Suprapubic skin (tissue), 4 donors: ENCODE measurements at regions not wholly inside any gene's neighbourhood (a gene's known extent, or its start where the extent isn't known, plus 50 kb on each side); places are given as distances from the start of the nearest gene placed in this dataset.

Experiments used
- CTCF ChIP-seq, 2 donors: fragments of 200-600 bp in 1 of 2; fragments of 450-650 bp in 1 of 2; sonication (generic) in 1 of 2; IDR thresholded peaks; one replicate each; pipeline ENCODE4 v1.5.1; 2016 to 2019; ENCODE audit warnings: antibody characterized with exemption in 2 of 2, mild to moderate bottlenecking in 1 of 2, moderate library complexity in 1 of 2
- EP300 ChIP-seq: sonication (generic); formaldehyde crosslinking; IDR thresholded peaks from one replicate; pipeline ENCODE4 v1.6.1; 2017; ENCODE audit warnings: antibody characterized with exemption
- POLR2A ChIP-seq, 2 donors: fragments of 450-650 bp; IDR thresholded peaks; one replicate each; pipeline ENCODE4 v1.6.1; 2017; ENCODE audit warnings: antibody characterized with exemption in 2 of 2, mild to moderate bottlenecking in 2 of 2, moderate library complexity in 2 of 2
- POLR2AphosphoS5 ChIP-seq, 3 donors: sonication (generic); formaldehyde crosslinking; IDR thresholded peaks; one replicate each; pipeline ENCODE4 v1.6.1; 2017; ENCODE audit warnings: antibody characterized with exemption in 3 of 3

DNA sequence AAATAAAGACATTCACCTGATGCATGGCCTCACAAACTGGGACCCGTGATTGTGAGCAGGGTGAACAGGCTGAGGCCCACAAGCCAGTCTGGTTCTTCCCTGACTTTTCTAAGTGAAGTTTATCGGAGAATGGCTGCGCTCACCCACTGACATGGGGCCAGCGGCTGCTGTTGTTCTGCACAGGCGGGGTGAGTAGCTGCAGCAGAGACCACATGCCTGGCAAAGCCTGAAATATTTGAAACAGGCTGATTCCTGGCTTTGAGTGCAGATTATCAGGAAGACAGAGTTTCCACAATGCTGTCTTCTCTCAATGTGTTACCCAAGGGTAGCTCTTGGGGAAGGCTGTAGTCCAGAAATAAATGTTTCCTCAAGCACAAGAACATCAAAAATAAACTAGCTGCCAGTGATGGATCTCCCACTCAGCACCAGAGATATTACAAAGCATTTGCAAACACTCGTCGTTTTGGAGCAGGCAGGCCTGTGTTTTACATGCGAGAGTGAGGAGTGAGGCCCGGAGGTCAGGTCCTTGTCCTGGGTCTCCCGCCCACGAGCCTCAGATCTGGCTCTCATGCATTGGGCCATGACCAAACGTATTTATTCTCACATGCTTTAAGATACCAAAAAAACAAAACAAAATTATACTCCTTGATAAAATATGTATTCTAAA, 647.1 kb downstream of the GALR1 start:
- TF ChIP-seq CTCF (IDR thresholded peaks at IDR 0.05) (no peak), POLR2AphosphoS5 (IDR thresholded peaks at IDR 0.05) (no peak), POLR2A (IDR thresholded peaks at IDR 0.05) (no peak), EP300 (no peak)
